Astrocyte of the cerebellum (primary cell): ENCODE measurements at regions not wholly inside any gene's neighbourhood (a gene's known extent, or its start where the extent isn't known, plus 50 kb on each side); places are given as distances from the start of the nearest gene placed in this dataset.

Experiments used
- DNase-seq: peaks from one replicate; pipeline ENCODE4 v3.0.0-alpha.2; 2011; ENCODE audit warnings: low read depth
- H3K4me3 ChIP-seq: 2 replicates; pipeline ENCODE4 v1.5.1; 2011; ENCODE audit warnings: mild to moderate bottlenecking, low read depth, low read length, moderate library complexity
- in situ Hi-C: cut with HindIII; loops from 2 replicates; pipeline ENCODE4 v1.10.0; 2017; ENCODE audit warnings: low sequenced_read_pairs
- TF ChIP-seq, protein P1 (sequence below): IDR thresholded peaks from 2 replicates; pipeline ENCODE4 v1.5.1; 2012; ENCODE audit warnings: low read length, low read depth, moderate library complexity, mild to moderate bottlenecking; ENCODE audit errors: missing control alignments

- DNase-seq = no peak
- no peak overlapping the region for H3K4me3 ChIP-seq
- TF ChIP-seq, protein P1, sequence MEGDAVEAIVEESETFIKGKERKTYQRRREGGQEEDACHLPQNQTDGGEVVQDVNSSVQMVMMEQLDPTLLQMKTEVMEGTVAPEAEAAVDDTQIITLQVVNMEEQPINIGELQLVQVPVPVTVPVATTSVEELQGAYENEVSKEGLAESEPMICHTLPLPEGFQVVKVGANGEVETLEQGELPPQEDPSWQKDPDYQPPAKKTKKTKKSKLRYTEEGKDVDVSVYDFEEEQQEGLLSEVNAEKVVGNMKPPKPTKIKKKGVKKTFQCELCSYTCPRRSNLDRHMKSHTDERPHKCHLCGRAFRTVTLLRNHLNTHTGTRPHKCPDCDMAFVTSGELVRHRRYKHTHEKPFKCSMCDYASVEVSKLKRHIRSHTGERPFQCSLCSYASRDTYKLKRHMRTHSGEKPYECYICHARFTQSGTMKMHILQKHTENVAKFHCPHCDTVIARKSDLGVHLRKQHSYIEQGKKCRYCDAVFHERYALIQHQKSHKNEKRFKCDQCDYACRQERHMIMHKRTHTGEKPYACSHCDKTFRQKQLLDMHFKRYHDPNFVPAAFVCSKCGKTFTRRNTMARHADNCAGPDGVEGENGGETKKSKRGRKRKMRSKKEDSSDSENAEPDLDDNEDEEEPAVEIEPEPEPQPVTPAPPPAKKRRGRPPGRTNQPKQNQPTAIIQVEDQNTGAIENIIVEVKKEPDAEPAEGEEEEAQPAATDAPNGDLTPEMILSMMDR = no peak
- in situ Hi-C loops = no loop called here
Observed at GRCh38 chr1:194230351-194231144, 1044.1 kb upstream of the B3GALT2 start.

- DNase-seq = no peak
- TF ChIP-seq, protein P1 = no peak
- in situ Hi-C loops = no loop called here
- no peak overlapping the region for H3K4me3 ChIP-seq
Observed at GRCh38 chr1:194228427-194228826, 1042.0 kb upstream of the B3GALT2 start.

- no peak for DNase-seq
- in situ Hi-C loops = no loop called here
- no peak overlapping the region for H3K4me3 ChIP-seq
- TF ChIP-seq, protein P1 = no peak
Observed at GRCh38 chr1:194227161-194227560, 1040.7 kb upstream of the B3GALT2 start.

DNA sequence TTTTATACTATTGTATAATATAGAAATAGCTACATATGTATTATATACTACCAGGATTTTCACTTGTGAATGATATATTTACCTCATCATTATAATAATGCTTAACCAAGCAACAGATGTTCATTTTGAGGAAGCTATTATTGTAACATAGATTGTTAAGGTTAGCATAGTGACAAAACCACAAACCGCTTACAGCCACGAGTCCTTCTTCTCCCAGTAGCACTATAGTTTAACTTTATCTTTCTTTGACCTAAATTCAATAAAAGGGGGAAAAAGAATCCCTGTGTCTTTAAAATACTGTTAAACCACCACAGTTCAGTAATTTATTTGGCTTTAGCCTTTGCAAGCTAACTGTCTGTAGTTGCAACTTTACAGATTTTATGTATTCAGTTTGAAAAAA lies 1039.4 kb upstream of the B3GALT2 start:
- no peak overlapping the region for H3K4me3 ChIP-seq
- in situ Hi-C loops = no loop called here
- TF ChIP-seq, protein P1 = no peak
- no peak for DNase-seq

DNA sequence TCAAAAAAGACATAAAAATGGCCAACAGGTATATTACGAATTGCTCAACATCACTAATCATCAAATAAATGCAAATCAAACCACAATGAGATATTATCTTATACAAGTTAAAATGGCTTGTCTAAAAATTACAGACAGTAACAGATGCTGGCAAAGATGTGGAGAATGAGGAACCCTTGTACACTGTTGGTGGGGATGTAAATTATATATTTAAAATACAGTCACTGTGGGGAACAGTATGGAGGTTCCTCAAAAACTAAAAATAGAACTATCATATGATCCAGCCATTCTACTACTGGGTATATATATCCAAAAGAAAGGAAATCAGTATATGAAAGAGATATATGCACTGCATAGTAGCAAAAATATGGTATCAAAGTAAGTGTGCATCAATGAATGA lies 1037.2 kb upstream of the B3GALT2 start:
- TF ChIP-seq, protein P1 = no peak
- in situ Hi-C loops = no loop called here
- no peak overlapping the region for H3K4me3 ChIP-seq
- DNase-seq = no peak

- in situ Hi-C loops = no loop called here
- no peak overlapping the region for H3K4me3 ChIP-seq
- DNase-seq = no peak
- TF ChIP-seq, protein P1 = no peak
Observed at GRCh38 chr1:194215448-194215847, 1029.0 kb upstream of the B3GALT2 start.
